GM19438 (cell line): ENCODE measurements at regions not wholly inside any gene's neighbourhood (a gene's known extent, or its start where the extent isn't known, plus 50 kb on each side); places are given as distances from the start of the nearest gene placed in this dataset.

Experiments
- ATAC-seq: cut with Tn5 transposase; IDR thresholded peaks from one replicate; pipeline ENCODE4 v1.9.1; 2021; ENCODE audit warnings: low read depth; ENCODE audit not compliant: unreplicated experiment

DNA sequence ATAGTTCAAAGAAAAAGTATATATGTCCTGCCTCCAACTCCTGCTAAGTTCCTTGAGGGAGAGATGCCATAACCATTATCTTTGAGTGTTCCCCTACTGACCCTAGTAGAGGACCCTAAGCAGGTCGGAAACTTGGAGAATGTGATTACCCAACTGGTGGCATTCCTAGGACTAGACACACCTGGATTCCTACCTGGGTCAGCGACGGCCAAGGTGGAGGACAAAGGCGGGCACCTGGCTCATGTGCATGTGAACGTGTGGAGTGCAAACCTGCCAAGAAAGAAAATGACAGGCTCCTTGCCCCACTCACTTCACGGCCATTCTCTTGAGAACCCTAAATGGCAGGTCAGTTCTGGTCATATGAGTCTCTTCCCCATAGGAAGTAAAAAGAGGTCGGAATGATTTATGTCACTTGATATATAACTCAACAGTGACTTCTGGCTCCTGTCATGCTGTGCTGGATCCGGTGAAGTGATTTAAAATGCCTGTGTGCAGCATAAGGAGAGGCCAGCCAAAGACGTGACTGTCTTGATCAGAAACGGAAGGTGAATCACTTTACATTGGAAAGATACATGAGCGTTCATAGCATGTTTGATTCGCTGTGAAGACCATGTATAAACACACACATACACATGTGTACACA, 371.6 kb downstream of the EIPR1 start:
- ATAC-seq, result no peak

DNA sequence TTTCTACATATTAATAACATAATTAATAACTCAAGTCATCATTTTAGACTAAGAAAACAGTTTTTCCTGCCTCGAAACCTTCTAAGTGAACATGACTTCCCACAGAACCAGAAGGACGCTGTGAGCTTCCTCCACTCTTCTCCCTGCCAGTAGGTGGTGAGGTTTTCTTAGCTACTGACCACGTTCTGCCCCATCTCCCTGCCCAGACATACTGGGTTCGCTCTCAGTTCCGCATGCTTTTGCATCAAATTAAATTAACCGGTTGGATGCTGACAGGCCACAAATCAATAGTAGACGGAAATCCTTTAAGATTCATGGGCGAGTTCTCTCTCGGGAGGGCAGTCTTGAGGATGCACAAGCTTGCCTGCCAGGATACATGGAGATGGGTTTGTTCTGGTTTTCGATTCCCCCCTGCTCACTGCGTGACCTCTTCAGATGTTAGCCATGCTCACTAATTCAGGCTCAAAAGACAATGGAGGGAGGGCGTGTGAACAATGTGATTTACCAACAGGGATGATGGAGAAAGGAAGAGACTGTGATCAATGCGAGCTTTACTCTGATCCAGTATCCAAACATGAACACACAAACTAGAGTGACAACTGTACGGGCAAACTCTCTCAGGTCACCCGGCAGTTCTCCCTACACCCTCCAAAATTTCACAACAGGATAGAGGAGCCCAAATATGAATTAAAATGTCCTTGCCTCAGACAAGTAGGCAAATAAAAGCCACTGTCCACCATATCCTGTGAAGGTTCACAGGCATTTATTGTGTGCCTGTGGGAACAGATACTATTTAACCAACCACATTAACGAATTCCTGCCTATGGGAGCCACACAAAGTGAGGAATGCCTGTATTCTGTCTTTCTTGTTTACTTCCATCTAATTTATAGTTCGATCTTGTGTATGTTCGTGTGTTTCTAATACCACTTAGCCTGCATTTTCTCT, 375.7 kb downstream of the EIPR1 start:
- ATAC-seq, result peak; percentile 66

DNA sequence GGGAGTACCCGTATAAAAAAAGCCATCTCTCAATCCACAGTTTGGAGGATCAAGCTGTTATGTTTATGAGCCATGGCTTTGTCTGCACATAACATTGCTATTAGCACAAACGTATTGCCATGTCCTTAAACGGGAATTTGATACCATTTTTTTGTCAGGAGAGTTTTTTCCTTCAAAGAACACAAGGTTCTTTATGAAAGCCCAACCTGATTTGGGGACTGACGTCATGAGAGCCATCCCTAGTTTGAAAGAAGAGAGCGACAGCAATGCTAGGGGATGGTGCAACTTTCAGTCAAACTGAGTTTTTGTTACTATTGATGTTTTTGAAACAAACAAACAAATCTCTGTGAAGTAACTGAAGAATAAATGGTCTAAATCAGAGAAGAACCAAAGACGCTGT, 376.6 kb downstream of the EIPR1 start:
- no peak for ATAC-seq

DNA sequence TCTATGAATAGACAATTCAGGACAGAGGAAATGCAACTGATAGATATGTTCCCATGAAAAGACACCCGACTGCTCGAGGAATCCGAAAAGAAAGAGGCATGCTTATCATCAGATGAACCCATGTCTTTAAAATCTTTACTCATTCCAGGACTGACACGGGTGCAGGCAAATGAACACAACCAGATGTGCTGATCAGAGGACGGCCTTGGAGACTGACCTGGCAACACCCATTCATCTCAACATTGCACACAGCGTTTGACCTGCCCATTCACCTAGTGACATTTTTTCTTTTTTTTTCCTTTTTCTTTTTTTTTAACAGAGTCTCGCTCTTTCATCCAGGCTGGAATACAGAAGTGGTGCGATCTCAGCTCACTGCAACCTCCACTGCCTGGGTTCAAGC, 377.5 kb downstream of the EIPR1 start:
- no peak for ATAC-seq

DNA sequence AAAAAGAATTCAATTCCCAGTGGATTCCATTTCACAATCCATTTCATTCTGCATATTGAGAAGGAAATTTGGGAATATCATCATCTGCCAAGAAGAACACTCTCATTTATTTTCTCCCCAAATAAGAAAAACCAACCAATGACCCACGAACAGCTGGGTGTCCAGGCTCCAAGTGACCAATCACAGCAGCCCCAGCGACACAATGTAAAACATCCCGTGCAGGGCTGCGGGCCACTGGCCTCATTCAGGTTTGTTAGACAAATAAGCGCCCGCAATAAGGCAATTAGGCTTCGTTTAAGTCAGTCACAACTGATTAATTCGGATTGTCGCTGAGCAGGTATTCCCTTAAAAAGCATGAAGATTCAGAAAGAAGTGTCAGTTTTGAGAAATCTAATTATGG, 378.6 kb downstream of the EIPR1 start:
- ATAC-seq, result no peak

DNA sequence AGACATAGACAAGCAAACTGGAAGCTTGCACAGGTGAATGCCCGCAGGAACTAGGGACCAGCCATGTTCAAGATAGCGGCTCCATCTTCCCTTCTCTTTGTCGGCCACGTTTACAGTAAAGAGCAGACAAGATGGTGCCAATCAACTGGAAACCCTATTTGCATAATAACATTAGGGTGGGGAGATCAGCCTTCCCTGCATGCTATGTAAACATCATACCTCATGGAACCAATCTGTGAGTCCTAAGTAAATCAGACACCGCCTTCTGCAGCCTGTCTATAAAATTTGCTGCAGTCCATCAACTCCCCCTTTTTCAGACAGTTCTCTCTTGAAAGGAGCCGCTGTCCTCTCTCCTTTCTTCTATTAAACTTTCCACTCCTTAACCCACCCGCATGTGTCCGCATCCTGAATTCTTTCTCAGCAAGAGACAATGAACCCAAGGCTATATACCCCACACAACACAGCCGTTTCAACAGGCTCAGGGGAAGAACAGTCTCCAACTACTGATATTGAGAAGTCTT, 384.4 kb downstream of the EIPR1 start:
- no peak for ATAC-seq

DNA sequence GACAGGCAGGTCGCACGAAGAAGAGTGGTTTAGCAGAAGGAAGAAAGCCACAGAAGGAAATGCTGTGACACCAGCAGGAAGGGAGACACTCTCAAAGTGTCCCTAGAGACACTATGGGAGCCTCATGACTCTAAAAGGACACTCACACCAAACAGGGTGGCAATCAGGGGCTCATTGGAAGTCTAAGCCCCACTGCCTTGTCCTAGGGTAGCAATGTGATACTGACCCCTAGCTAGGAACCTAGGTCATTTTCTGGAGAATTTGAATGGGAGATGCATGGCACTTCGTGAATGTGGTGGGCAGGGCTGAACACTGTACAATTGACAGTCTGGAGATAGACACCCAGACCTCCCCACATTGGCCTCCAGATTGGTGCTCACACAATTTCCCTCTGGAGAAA, 385.0 kb downstream of the EIPR1 start:
- ATAC-seq, result no peak

DNA sequence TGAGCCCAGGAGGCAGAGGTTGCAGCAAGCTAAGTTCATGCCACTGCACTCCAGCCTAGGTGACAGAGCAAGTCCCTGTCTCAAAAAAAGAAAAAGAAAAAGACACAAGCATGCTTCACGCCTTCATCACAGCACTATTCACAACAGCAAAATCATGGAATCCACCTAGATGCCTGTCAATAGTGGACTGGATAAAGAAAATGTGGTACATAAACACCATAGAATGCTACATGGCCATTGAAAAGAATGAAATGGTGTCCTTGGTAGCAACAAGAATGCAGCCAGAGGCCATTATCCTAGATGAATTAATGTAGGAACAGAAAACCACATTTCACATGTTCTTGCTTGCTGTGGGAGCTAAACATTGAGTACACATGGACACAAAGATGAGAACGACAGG, 392.6 kb downstream of the EIPR1 start:
- ATAC-seq, result no peak

DNA sequence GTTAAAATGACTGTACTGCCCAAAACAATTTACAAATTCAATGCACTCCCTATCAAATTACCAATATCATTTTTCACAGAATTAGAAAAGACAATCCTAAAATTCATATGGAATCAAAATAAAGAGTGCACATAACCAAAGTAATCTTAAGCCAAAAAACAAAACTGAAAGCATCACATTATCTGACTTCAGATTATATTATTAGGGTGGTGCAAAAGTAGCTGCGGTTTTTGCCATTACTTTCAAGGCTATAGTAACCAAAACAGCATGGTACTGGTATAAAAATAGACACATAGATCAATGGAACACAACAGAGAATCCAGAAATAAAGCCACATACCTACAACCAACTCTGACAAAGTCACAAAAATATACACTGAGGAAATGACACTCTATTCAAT, 396.6 kb downstream of the EIPR1 start:
- no peak for ATAC-seq

DNA sequence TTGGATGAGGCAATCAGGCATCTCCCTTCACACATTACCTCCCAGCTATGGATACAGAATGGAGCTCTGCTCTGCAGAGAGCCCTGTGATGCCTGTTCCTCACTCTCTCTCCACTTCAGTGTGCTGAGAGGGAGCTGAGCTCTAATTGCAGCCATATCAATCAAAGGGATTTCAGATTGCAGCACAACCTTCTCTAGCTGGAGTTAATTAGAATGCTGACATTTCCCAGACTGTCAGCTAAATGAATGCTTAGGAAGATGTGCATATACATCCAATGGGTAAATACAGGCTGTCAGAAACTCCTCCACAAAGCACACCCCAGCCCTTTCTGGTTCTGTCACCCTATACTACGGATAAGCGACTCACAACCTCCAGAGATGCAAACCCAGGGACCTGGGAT, 402.6 kb downstream of the EIPR1 start:
- ATAC-seq, result no peak

DNA sequence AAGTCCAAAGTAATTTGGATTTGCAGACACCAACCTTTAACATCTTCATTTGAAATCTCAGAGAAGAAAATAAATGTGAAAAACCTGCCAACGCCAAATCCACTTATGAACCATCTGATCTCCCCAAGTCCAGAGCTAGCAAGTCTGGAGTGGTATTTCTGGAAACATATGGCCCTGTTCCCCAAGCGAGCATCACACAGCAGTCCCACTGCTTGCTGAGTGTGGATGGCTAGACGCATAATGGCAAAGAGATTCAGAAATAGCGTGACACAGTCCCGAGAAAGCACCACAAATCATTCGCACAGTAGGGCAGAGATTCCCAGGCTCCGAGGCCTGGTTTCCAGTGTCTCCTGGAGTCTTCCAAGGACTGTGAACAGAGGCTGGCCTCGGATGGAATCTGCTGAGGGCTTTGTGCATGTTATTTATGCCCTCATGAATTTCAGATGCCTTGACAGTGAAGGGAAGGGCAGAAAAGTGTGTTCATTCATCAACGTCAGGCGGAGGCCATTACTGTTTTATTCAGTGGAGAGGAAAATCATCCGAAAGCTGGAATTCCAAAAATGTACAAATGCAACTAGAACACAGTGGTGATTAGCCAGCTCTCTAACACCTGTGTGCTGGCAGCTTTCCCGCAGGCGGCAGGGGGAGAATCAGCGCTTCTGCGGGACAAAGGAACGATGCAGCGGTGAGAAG, 417.0 kb downstream of the EIPR1 start:
- no peak for ATAC-seq

DNA sequence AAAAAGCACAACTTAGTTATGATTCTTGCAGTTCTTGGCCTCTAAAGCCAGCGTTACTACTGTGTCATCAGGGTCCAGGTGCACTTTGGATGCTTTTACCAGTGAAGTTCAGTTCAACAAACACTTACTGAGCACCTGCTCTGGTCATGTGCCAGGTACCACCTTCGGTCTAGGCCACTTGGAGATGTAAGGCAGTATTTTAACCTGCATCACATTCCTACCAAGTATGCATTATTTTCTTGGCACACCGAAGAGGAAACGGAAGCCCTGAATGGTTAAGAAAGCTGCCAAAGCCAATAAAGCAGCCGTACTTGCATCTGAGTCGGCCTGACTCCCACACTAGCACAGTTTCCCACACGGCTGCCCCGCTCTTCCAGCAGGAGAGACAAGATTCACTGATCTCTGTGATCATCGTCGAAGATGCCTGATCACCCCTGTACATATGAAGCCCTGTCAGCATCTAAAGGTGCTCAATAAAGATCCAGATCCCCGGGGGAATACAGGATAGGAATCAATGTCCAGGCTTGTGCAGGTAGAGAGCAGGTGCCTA, 427.1 kb downstream of the EIPR1 start:
- no peak for ATAC-seq

DNA sequence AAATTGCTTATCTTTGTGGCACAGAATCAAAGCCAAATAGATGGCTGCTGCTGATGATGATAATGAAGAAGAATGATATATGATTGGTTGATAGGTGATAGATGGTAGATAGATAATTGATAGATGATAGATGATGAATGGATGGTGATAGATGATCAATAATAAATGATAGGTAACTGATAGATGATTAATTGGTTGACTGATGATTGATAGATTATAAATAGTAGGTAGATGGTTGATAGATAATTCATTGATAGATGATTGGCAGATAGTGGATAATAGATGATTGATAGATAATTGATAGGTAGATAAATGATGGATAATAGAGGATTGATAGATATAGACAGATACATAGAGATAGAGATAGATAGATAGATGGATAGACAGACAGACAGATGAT, 430.2 kb downstream of the EIPR1 start:
- ATAC-seq, result no peak

DNA sequence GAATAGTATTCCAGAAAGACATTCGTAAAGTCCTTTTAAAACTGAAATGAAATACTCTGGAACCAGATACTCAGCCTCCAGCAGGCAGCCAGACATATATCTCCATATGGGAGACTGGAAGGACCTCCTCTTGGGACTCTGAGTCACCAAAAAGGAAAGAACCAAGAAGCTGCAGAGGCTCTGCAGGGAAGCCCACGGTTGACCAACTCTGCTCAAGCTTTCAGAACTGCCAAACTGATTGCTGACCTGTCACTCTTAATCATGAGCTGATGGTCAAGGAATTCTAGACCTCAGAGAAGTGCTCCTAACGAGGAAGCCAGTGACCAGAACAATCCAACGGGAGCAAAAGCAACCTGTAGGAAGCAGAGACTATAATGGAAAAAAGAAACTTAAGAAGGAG, 434.7 kb downstream of the EIPR1 start:
- no peak for ATAC-seq

DNA sequence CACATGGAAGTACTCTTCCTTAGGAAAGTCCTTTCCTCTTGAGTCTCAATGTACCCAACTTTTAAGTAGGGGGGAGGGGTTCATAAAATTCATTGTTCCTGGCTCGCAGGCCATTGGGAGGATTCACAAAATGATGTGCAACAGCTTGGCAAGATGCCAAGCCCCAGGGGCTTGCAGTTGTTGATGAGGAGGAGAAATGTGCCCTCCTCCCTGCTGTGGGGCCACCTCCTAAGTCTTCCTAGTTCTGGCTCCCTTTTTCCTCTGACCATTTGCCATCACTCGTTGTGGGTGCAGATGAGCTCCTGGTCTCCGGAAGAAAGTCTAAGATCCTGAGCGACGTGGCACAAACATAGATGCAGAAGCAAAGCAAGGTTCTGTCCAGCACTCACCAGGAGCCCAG, 435.4 kb downstream of the EIPR1 start:
- ATAC-seq, result no peak

DNA sequence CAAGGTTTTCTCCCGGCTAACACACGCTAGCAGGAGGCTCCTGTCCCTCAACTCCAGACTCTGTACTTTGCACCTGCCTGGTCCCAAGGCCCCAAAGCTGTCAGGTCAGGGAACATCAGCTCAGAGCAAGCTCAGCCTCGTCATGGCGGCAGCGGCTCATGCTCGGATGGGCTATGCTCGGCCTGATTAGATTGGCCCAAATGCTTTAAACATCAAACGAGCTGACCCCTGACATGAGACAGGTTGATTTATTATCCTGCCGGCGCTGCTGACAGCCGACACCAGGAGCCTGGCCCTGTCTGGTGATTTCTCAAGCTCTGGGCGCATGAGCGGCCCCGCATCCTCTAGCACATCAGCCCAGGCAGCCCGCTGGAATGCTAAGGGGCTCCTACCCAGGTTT, 436.4 kb downstream of the EIPR1 start:
- no peak for ATAC-seq

DNA sequence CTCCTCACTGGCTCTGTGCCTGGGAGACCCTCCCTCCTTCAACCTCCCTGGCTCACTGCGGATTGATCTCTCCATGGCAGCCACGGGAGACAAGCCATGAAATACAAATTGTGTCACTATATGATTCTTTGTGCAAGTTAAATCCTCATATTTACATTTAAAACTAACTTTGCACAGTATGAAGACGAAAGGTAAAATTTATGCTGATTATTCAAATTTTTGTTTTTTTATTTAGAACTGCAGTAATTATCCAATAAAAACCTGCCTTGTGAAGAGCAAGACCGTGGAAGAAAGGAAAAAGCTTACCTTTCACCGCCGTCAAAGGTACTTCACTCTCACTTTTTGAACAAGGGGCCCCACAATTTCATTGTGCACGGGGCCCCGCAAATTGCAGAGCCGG, 436.9 kb downstream of the EIPR1 start:
- no peak for ATAC-seq

DNA sequence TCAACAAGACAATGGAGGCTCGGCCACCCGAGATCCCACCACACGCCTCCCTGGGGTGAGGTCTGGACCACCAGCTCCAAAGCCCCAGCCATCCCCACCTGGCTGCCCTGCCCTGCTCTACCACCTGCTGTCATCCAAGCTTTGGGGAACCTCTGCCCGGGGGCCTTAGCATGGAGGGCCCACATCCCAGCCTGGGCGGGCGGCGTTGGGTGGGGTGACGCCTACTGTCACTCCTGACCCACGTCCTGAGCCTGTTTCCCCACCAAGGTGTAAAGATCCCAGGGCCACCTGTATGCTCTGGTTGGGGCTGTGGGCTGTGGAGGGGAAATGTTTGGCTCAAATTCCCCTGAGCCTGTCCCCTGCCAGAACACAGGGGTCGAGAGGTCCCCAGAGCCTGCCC, 437.6 kb downstream of the EIPR1 start:
- ATAC-seq, result no peak

DNA sequence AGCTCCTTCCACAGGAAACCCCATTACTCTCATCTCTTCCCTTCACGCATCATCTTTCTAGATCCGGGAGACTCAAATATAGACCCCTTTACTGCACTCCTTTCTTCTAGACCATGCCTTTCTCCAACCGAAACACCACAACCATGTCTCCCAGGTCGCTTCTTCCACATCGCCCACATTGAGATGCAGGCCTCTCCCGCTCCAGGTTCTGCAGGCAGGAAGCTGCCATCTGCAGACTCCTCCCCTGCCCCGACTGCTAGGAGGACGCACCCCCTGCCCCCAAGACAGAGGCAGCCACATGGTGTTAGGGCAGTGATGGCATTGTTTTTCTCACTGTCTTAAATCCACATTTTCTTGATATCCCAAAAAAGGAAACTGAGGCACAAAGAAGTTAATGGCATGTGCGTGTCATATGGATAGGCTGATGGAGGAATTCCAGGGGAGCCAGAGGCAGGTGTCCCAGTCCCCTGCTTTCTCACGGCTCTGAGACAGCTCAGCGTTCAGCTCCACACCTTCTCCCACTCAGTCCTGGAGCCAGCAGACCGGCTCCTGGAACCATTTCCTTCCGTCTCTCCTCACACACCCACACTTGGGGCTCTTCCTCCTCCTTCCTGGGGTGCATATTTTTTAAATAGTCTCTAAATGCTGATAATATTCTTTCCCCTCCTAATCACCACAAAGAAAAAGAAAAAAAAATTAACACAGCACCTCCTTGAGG, 438.4 kb downstream of the EIPR1 start:
- no peak for ATAC-seq

DNA sequence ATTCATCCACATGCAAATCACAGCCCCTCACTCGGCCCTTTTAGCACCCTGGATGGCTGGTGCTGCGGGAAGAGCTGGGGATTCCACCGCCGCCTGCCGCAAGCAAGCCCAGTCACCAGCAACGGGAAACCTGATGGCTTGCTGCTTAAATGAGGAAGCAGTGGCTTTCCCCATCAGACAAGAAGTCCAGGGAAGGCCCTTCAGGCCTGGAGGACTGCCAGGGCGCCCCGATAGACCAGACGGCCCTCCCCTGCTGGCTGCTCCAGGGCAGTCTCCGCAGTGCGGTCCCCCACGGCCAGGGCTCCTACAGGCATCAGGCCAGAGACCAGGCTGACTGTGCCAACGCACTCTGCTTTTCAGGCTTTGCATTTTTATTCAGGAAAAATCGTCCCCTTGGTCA, 439.1 kb downstream of the EIPR1 start:
- ATAC-seq, result no peak
